Loucy (cell line): ENCODE measurements at regions not wholly inside any gene's neighbourhood (a gene's known extent, or its start where the extent isn't known, plus 50 kb on each side); places are given as distances from the start of the nearest gene placed in this dataset.

Experiments used
- CTCF ChIP-seq: fragments of 200-600 bp; sonication (generic); conservative IDR thresholded peaks from 2 replicates; pipeline ENCODE4 v1.5.1; 2014; ENCODE audit warnings: mild to moderate bottlenecking, antibody characterized with exemption, low read length
- EZH2phosphoT487 ChIP-seq: fragments of 200-600 bp; IDR thresholded peaks from 2 replicates; pipeline ENCODE4 v1.6.1; 2018; ENCODE audit warnings: antibody characterized with exemption, mild to moderate bottlenecking, moderate library complexity, borderline replicate concordance

GRCh38 chr19:30090476-30090875 is 148.4 kb downstream of the URI1 start:
- TF ChIP-seq CTCF (no peak), EZH2phosphoT487 (no peak)
